Heart left ventricle (tissue), 16 donors: ENCODE measurements at regions not wholly inside any gene's neighbourhood (a gene's known extent, or its start where the extent isn't known, plus 50 kb on each side); places are given as distances from the start of the nearest gene placed in this dataset.
"Not testable (repeated sequence)": the region's sequence is repeated elsewhere in the genome, so short reads cannot be mapped to it uniquely, and the experiment has no call there.

Experiments used
- ATAC-seq, 4 donors: fragments of 200-7000 bp; cut with Tn5 transposase; one replicate each; pipeline ENCODE4 v1.9.1; 2020 to 2022; ENCODE audit warnings: moderate library complexity in 4 of 4, mild to moderate bottlenecking in 3 of 4, moderate number of reproducible peaks in 1 of 4
- DNase-seq, 5 donors: peaks; one replicate each; pipeline ENCODE4 v3.0.0-alpha.2; 2020
- H3K27ac ChIP-seq, 12 donors: fragments of 200-600 bp; sonication (generic) in 4 of 12; one replicate each; pipeline versions ENCODE4 v1.5.0 to v1.8.0; 2016 to 2022; ENCODE audit warnings: mild to moderate bottlenecking in 2 of 12
- H3K27me3 ChIP-seq, 9 donors: fragments of 200-600 bp; sonication (generic) in 2 of 9; one replicate each; pipeline versions ENCODE4 v1.5.1 to v1.8.0; 2016 to 2022; ENCODE audit warnings: mild to moderate bottlenecking in 3 of 9
- H3K36me3 ChIP-seq, 9 donors: fragments of 200-600 bp; sonication (generic) in 2 of 9; one replicate each; pipeline versions ENCODE4 v1.5.0 to v1.8.0; 2018 to 2022; ENCODE audit warnings: mild to moderate bottlenecking in 2 of 9
- H3K4me1 ChIP-seq, 12 donors: fragments of 200-600 bp; sonication (generic) in 4 of 12; one replicate each; pipeline versions ENCODE4 v1.5.0 to v1.8.0; 2016 to 2022; ENCODE audit warnings: mild to moderate bottlenecking in 3 of 12
- H3K4me3 ChIP-seq, 12 donors: fragments of 200-600 bp; sonication (generic) in 4 of 12; one replicate each; pipeline versions ENCODE4 v1.5.0 to v1.8.0; 2017 to 2022; ENCODE audit warnings: mild to moderate bottlenecking in 9 of 12, moderate library complexity in 4 of 12
- H3K9me3 ChIP-seq, 12 donors: fragments of 200-600 bp; sonication (generic) in 4 of 12; one replicate each; pipeline versions ENCODE4 v1.5.0 to v1.8.0; 2016 to 2022; ENCODE audit warnings: mild to moderate bottlenecking in 1 of 12
- POLR2A ChIP-seq, 2 donors: fragments of 450-650 bp; IDR thresholded peaks; one replicate each; pipeline ENCODE4 v1.6.1; 2017; ENCODE audit warnings: antibody characterized with exemption in 2 of 2, mild to moderate bottlenecking in 2 of 2, moderate library complexity in 2 of 2
- WGBS, 4 donors: extraction: QIAGEN DNeasy Blood & Tissue Kit in 2 of 4; methylation state at CpG; one replicate each; pipeline versions ENCODE4 v1.1.5 to v1.1.7; 2013 to 2018; 5-methylcytosine and 5-hydroxymethylcytosine counted together
- intact Hi-C, 10 donors: fragments of 100-400 bp; cut with DNase I; formaldehyde crosslinking; loops; one replicate each; pipeline versions ENCODE4 v1.11.1 to v1.14.2; 2022
- TF ChIP-seq, protein P1 (sequence below), 12 donors: fragments of 200-600 bp; sonication (generic) in 4 of 12; IDR thresholded peaks; one replicate each; pipeline versions ENCODE4 v1.5.0 to v1.8.0; 2018 to 2022; ENCODE audit warnings: antibody characterized with exemption in 12 of 12, mild to moderate bottlenecking in 5 of 12
- donor health status: ischemic (EF 13 %, LVEDD 7.1; RV severe dilation, severe dysfunction).
- donor health status: healthy with polysubstance abuse.
- donor health status: DM: no; HTN: yes; CAD: no.
- donor health status: DM: no; HTN: no; CAD: no.
- donor health status: ischemic (EF 25% LVEDD 6.9; RV normal size, moderate dysfunction).
- donor health status: ischemic (EF 25% LVEDD 5.7; RV mildly dilated, moderate dysfunction).
- donor health status: healthy.
- donor health status: DM: yes; HTN: yes; CAD: no.
- donor health status: ischemic (EF 35%, LVEDD 5.7; RV mildly dilated, moderate dysfunction).
- donor health status: nonischemic (EF 11% LVEDD 7.7; RV severe dilation, severe dysfunction).
- donor health status: DM: yes; HTN: yes; CAD: no.
- donor health status: PGD.
- donor health status: ischemic (EF 29% LVEDD 5.4; RV normal size, mild dysfunction).
- donor health status: nonischemic (EF 23%, LVEDD 6.1; RV moderate dilation, normal function).

DNA sequence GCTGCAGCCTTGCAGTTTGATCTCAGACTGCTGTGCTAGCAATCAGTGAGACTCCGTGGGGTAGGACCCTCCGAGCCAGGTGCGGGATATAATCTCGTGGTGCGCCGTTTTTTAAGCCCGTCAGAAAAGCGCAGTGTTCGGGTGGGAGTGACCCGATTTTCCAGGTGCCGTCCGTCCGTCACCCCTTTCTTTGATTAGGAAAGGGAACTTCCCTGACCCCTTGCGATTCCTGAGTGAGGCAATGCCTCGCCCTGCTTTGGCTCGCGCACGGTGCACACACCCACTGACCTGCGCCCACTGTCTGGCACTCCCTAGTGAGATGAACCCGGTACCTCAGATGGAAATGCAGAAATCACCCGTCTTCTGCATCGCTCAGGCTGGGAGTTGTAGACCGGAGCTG is 203.2 kb downstream of the SNCAIP start:
- ATAC-seq, result not testable (repeated sequence)

DNA sequence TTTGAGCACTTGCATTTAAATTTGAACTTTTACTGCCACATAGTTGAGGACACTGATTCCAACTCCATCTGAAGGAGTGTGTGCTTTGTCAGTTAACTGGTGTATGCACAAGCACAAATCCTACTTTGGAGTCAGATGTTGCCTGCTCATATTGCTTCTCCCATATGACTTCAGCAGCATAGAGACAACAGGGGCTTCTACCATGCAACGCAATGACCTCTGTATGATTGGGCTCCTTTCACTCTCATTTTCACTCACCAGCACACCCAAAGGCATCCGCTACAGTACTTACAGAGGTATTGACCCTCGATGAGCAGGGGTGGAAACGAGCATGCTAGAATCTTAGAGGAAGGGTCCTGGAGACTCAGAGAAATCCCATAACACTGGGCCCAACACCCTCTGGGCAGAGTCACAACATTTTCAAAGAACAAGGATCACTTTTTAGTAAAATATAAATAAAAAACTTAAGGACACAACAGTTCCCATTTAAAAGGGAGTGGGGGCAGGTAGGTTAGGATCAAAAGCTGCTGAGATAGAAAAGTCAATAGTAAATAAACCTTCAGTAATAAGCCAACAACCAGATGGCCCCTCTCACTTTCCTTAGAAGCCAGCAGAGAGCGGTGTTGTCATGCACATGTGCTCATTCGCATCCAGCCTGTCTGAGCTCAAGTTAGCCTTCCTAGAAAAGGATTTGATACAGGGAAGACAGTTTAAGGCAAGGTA is 203.8 kb downstream of the SNCAIP start:
- Histone ChIP-seq H3K9me3 (no peaks in the 10 kb centered on the region), H3K27me3 (peaks cover 0 to 3% (median 0%) of the 10 kb centered on the region in 9 donors), H3K4me1 (no peaks in the 10 kb centered on the region), H3K27ac (no peak overlapping the region), H3K4me3 (no peak overlapping the region), H3K36me3 (no peaks in the 10 kb centered on the region)
- intact Hi-C loops, result loop anchor here in 4 of 10 donors (5.0 to 10.0 kb wide), 5 partner anchors 829 to 1096 kb away; no protein-coding TSS in a partner anchor
- peak in 3 of 5 donors; percentile 18 to 31 (median 30) for DNase-seq
- TF ChIP-seq, protein P1, sequence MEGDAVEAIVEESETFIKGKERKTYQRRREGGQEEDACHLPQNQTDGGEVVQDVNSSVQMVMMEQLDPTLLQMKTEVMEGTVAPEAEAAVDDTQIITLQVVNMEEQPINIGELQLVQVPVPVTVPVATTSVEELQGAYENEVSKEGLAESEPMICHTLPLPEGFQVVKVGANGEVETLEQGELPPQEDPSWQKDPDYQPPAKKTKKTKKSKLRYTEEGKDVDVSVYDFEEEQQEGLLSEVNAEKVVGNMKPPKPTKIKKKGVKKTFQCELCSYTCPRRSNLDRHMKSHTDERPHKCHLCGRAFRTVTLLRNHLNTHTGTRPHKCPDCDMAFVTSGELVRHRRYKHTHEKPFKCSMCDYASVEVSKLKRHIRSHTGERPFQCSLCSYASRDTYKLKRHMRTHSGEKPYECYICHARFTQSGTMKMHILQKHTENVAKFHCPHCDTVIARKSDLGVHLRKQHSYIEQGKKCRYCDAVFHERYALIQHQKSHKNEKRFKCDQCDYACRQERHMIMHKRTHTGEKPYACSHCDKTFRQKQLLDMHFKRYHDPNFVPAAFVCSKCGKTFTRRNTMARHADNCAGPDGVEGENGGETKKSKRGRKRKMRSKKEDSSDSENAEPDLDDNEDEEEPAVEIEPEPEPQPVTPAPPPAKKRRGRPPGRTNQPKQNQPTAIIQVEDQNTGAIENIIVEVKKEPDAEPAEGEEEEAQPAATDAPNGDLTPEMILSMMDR (IDR thresholded peaks at IDR 0.05), result peak; percentile 27 to 70 (median 56)
- no peak for TF ChIP-seq POLR2A (IDR thresholded peaks at IDR 0.05)
- ATAC-seq, result peak in 3 of 4 donors; percentile 79 to 83 (median 82)
- 36 to 48% (median 47%) methylated on average over 6 of the region's 6 CpGs for WGBS, 4 donors

More for the DNA sequence above, 203.2 kb downstream of the SNCAIP start:
- not testable (repeated sequence) for DNase-seq, H3K4me3 ChIP-seq, H3K9me3 ChIP-seq, H3K4me1 ChIP-seq, H3K27me3 ChIP-seq, H3K27ac ChIP-seq, H3K36me3 ChIP-seq
- 87 to 95% (median 90%) methylated on average over 23 of the region's 23 CpGs for WGBS, 4 donors
- intact Hi-C loops, result loop anchor here in 4 of 10 donors (5.0 to 10.0 kb wide), 5 partner anchors 830 to 1097 kb away; no protein-coding TSS in a partner anchor

DNA sequence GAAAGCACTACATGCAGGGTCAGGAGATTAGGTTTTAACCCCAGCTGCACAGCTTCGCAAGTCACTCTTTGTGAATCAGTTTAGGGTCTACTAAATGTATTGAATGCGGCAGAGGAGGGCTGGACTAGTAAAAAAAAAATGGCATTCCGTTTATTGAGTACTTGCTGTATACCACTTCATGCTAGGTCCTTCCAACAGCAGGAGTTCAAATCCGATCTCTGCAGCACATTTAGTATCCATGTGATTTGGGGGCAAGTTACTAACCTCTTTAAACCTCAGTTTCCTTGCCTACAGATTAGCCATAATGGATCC is 204.4 kb downstream of the SNCAIP start:
- peaks cover 0 to 8% (median 0%) of the 10 kb centered on the region in 9 donors for H3K27me3 ChIP-seq
- H3K27ac ChIP-seq, result no peak overlapping the region
- no peaks in the 10 kb centered on the region for H3K36me3 ChIP-seq
- WGBS, 4 donors, result 53 to 58% (median 56%) methylated on average over 4 of the region's 4 CpGs
- ATAC-seq (no peak), DNase-seq (no peak)
- H3K9me3 ChIP-seq, result no peaks in the 10 kb centered on the region
- intact Hi-C loops, result loop anchor here in 4 of 10 donors (5.0 to 10.0 kb wide), 5 partner anchors 828 to 1096 kb away; no protein-coding TSS in a partner anchor
- TF ChIP-seq, protein P1 (IDR thresholded peaks at IDR 0.05), result no peak
- TF ChIP-seq POLR2A (IDR thresholded peaks at IDR 0.05), result no peak
- no peaks in the 10 kb centered on the region for H3K4me1 ChIP-seq
- no peak overlapping the region for H3K4me3 ChIP-seq

DNA sequence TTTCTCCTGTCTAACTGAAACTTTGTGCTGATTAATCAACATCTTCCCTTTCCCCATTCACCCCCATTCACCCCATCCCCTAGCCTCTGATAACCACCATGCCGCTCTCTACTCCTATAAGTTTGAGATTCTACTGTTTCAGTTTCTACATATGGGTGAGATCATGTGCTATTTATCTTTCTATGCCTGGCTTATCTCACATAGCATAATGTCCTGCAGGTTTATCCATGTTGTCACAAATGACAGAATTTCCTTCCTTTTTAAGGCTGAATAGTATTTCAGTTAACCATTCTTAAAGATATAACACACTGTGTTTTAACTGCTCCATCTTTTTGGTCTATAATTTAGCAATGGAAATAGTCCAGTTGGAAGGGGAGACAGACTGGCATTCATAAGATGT is 205.1 kb downstream of the SNCAIP start:
- no peaks in the 10 kb centered on the region for H3K9me3 ChIP-seq
- H3K4me3 ChIP-seq, result no peak overlapping the region
- DNase-seq (no peak), ATAC-seq (no peak)
- 85 to 94% (median 90%) methylated on average over 1 of the region's 1 CpG for WGBS, 4 donors
- H3K27ac ChIP-seq, result no peak overlapping the region
- intact Hi-C loops, result loop anchor here in 4 of 10 donors (5.0 to 10.0 kb wide), 5 partner anchors 828 to 1095 kb away; no protein-coding TSS in a partner anchor
- no peaks in the 10 kb centered on the region for H3K4me1 ChIP-seq
- no peaks in the 10 kb centered on the region for H3K36me3 ChIP-seq
- H3K27me3 ChIP-seq, result peaks cover 0 to 8% (median 0%) of the 10 kb centered on the region in 9 donors
- TF ChIP-seq POLR2A (IDR thresholded peaks at IDR 0.05), result no peak
- TF ChIP-seq, protein P1 (IDR thresholded peaks at IDR 0.05), result no peak
